K562 (cell line): ENCODE measurements at regions not wholly inside any gene's neighbourhood (a gene's known extent, or its start where the extent isn't known, plus 50 kb on each side); places are given as distances from the start of the nearest gene placed in this dataset.

Experiments used
- ATAC-seq: fragments of 200-7000 bp; cut with Tn5 transposase; 3 replicates; pipeline ENCODE4 v1.9.1; 2020; ENCODE audit warnings: moderate library complexity
- BruUV-seq: library from RNA; stranded (reverse); fragments of 400-500 nt; replicated peaks from 2 replicates; lab custom pipeline; 2021; lab: Mats Ljungman, UMichigan
- CTCF ChIA-PET: fragments of 300-600 bp; formaldehyde crosslinking; extraction: SDS; loops from one replicate; lab custom pipeline; 2021; ENCODE audit warnings: low intra/inter-chr PET ratio; lab: Yijun Ruan, JAX
- POLR2A ChIA-PET: fragments of 300-600, 350-650 bp; sonication (Branson Sonifier 250); formaldehyde crosslinking; extraction: SDS; loops from one replicate; lab custom pipeline; 2021; ENCODE audit warnings: antibody characterized with exemption, inconsistent platforms; lab: Yijun Ruan, JAX
- DNase-seq, 4 experiments: peaks; one replicate each; pipeline versions ENCODE4 v3.0.0 to v3.0.0-alpha.2; 2011 to 2018; ENCODE audit warnings: low spot score in 3 of 4, mixed read lengths in 3 of 4; ENCODE audit errors: extremely low read depth in 1 of 4
- FAIRE-seq: peaks from 2 replicates; lab custom pipeline; 2011; peaks lifted over from hg19 to GRCh38; lab: Jason Lieb, UNC
- H2AFZ ChIP-seq: 2 replicates; pipeline ENCODE4 v1.6.0; 2011; ENCODE audit warnings: low read depth, low read length, control low read depth, inconsistent platforms
- H3K27ac ChIP-seq: fragments of 200-600 bp; 3 replicates; pipeline ENCODE4 v1.8.0; 2011; ENCODE audit warnings: low read depth, mild to moderate bottlenecking, control low read depth, inconsistent platforms, low read length, moderate library complexity, mixed read lengths; ENCODE audit errors: extremely low read depth
- H3K27me3 ChIP-seq, 2 experiments: fragments of 300-600 bp in 1 of 2; 2 replicates in 1 of 2; 3 replicates in 1 of 2; pipeline versions ENCODE4 v1.6.0 to v1.8.0; 2011; ENCODE audit warnings: inconsistent platforms in 2 of 2, low read length in 2 of 2, mild to moderate bottlenecking in 1 of 2, mixed read lengths in 1 of 2, moderate library complexity in 1 of 2; ENCODE audit not compliant: control insufficient read depth in 2 of 2, insufficient read depth in 2 of 2
- H3K36me3 ChIP-seq: fragments of 300-600 bp; 3 replicates; pipeline ENCODE4 v1.8.0; 2011; ENCODE audit warnings: mild to moderate bottlenecking, low read length, inconsistent platforms; ENCODE audit not compliant: control insufficient read depth, insufficient read depth
- H3K4me1 ChIP-seq, 2 experiments: fragments of 200-600 bp in 1 of 2; replicated peaks in 1 of 2; 2 replicates in 1 of 2; 3 replicates in 1 of 2; pipeline versions ENCODE4 v1.5.1 to v1.8.0; 2011; ENCODE audit warnings: inconsistent platforms in 2 of 2, low read length in 2 of 2, mild to moderate bottlenecking in 1 of 2, mixed read lengths in 1 of 2, moderate library complexity in 1 of 2; ENCODE audit not compliant: control insufficient read depth in 2 of 2, insufficient read depth in 2 of 2
- H3K4me2 ChIP-seq: 2 replicates; pipeline ENCODE4 v1.6.1; 2011; ENCODE audit warnings: low read length, control low read depth, inconsistent platforms, mixed read lengths; ENCODE audit not compliant: insufficient read depth
- H3K4me3 ChIP-seq: fragments of 200-600 bp; sonication (generic), shearing (Covaris generic); 2 replicates; pipeline ENCODE4 v1.5.1; 2016; ENCODE audit warnings: control low read depth, inconsistent platforms
- H3K79me2 ChIP-seq: fragments of 200-600 bp; 3 replicates; pipeline ENCODE4 v1.8.0; 2011; ENCODE audit warnings: low read length, inconsistent platforms; ENCODE audit not compliant: control insufficient read depth, insufficient read depth
- H3K9ac ChIP-seq, 2 experiments: 2 replicates each; pipeline versions ENCODE4 v1.6.0 to v1.6.1; 2011; ENCODE audit warnings: low read depth in 2 of 2, low read length in 2 of 2, control low read depth in 1 of 2, inconsistent platforms in 1 of 2, mild to moderate bottlenecking in 1 of 2, mixed read lengths in 1 of 2; ENCODE audit not compliant: insufficient read depth in 1 of 2
- H3K9me1 ChIP-seq: one replicate; pipeline ENCODE4 v1.6.0; 2011; ENCODE audit warnings: inconsistent platforms, mild to moderate bottlenecking, low read length, moderate library complexity; ENCODE audit not compliant: control insufficient read depth, insufficient read depth
- H3K9me3 ChIP-seq: replicated peaks from 2 replicates; pipeline ENCODE4 v1.5.1; 2011; ENCODE audit warnings: low read depth, low read length, inconsistent platforms; ENCODE audit not compliant: control insufficient read depth, insufficient read depth
- H4K20me1 ChIP-seq: replicated peaks from 2 replicates; pipeline ENCODE4 v1.6.1; 2011; ENCODE audit warnings: low read length, inconsistent platforms, mixed read lengths; ENCODE audit not compliant: control insufficient read depth, insufficient read depth
- KLF16 ChIP-seq: IDR thresholded peaks from 2 replicates; pipeline ENCODE4 v1.6.1; 2016; ENCODE audit warnings: antibody characterized with exemption
- MAFK ChIP-seq: IDR thresholded peaks from 2 replicates; pipeline ENCODE4 v1.6.1; 2011; ENCODE audit warnings: low read length, improper control_type of control experiment
- SAP30 ChIP-seq: fragments of 200-600 bp; sonication (generic); IDR thresholded peaks from 2 replicates; pipeline ENCODE4 v1.6.1; 2012; ENCODE audit warnings: borderline replicate concordance, low read depth, mild to moderate bottlenecking, moderate library complexity, low read length, control low read depth, inconsistent platforms; ENCODE audit not compliant: insufficient read depth, poor library complexity, severe bottlenecking
- TFE3 ChIP-seq: fragments of 450-650 bp; formaldehyde crosslinking; IDR thresholded peaks from 2 replicates; pipeline ENCODE4 v1.4.0; 2020; ENCODE audit warnings: mild to moderate bottlenecking, mixed read lengths
- ZFP1 ChIP-seq: fragments of 450-650 bp; formaldehyde crosslinking; IDR thresholded peaks from 2 replicates; pipeline ENCODE4 v1.4.0; 2020; ENCODE audit warnings: mild to moderate bottlenecking, mixed read lengths
- ZNF583 ChIP-seq: fragments of 250-450 bp; sonication (Bioruptor Pico); IDR thresholded peaks from 2 replicates; pipeline ENCODE4 v1.4.0; 2020
- WGBS: fragments of 100-300 bp; shearing (Covaris generic); methylation state at CpG from one replicate; pipeline ENCODE4 v1.1.6; 2016; ENCODE audit warnings: low coverage, mixed read lengths; ENCODE audit not compliant: insufficient coverage; ENCODE audit errors: missing lambda C conversion rate; 5-methylcytosine and 5-hydroxymethylcytosine counted together
- in situ Hi-C: fragments of 300-500 bp; cut with MboI; formaldehyde crosslinking; loops from 4 replicates; pipeline ENCODE4 v1.15.0; 2018; ENCODE audit warnings: inconsistent platforms, mixed read lengths
- intact Hi-C: fragments of 100-400 bp; cut with micrococcal nuclease; formaldehyde crosslinking; loops from 2 replicates; pipeline ENCODE4 v1.14.2; 2022
- TF ChIP-seq, protein P1 (sequence below): fragments of 250-450 bp; sonication (Bioruptor Pico); IDR thresholded peaks from 2 replicates; pipeline ENCODE4 v1.5.0; 2020; ENCODE audit warnings: mild to moderate bottlenecking
- TF ChIP-seq, protein P2 (sequence below): IDR thresholded peaks from 2 replicates; pipeline ENCODE4 v1.6.1; 2016; ENCODE audit warnings: missing genetic modification characterization, missing compliant biosample characterization
- TF ChIP-seq, protein P3 (sequence below): fragments of 250-450 bp; sonication (Bioruptor Pico); IDR thresholded peaks from 2 replicates; pipeline ENCODE4 v1.6.1; 2021; ENCODE audit warnings: mild to moderate bottlenecking

- H3K9ac ChIP-seq: no peak overlapping the region
- no peak overlapping the region for H3K27ac ChIP-seq
- BruUV-seq: no TSS peak
- DNase-seq: no peak
- ATAC-seq: no peak
- no peak overlapping the region for H2AFZ ChIP-seq
- ChIA-PET CTCF (no interaction called here), POLR2A (no interaction called here)
- WGBS: 3% methylated on average over 2 of the region's 2 CpGs
- H3K4me3 ChIP-seq: no peak overlapping the region
- TF ChIP-seq MAFK (no peak), SAP30 (no peak), ZFP1 (CRISPR knock-in tag) (peak; percentile 92), KLF16 (no peak)
- TF ChIP-seq, all 486 proteins: peak for 1
- Histone ChIP-seq H3K27me3 (no peaks in the 10 kb centered on the region), H3K79me2 (no peaks in the 10 kb centered on the region), H3K4me2 (no peak overlapping the region), H4K20me1 (no peaks in the 10 kb centered on the region), H3K9me3 (no peaks in the 10 kb centered on the region), H3K36me3 (no peaks in the 10 kb centered on the region), H3K9me1 (no peaks in the 10 kb centered on the region), H3K4me1 (no peaks in the 10 kb centered on the region)
- in situ Hi-C loops: no loop called here
- intact Hi-C loops: no loop called here
- FAIRE-seq: no peak
Measured at GRCh38 chr7:25371972-25372371, 143.7 kb upstream of the NPVF start.

GRCh38 chr7:25375805-25376600, 147.7 kb upstream of the NPVF start:
- no peaks in the 10 kb centered on the region for H3K9me3 ChIP-seq
- no TSS peak for BruUV-seq
- no peak for DNase-seq
- H3K27me3 ChIP-seq: no peaks in the 10 kb centered on the region
- FAIRE-seq: no peak
- 0% methylated on average over 3 of the region's 3 CpGs for WGBS
- H3K36me3 ChIP-seq: no peaks in the 10 kb centered on the region
- ATAC-seq: no peak
- H3K4me1 ChIP-seq: no peaks in the 10 kb centered on the region
- H4K20me1 ChIP-seq: no peaks in the 10 kb centered on the region
- intact Hi-C loops (no loop called here), in situ Hi-C loops (loop anchor here (25.0 kb wide), 1 partner anchor 461 kb away; no protein-coding TSS in a partner anchor)
- ChIA-PET CTCF (interaction anchor here (0.7 kb wide), 1 partner anchor 123 kb away, joined by 5 read pairs; no protein-coding TSS in a partner anchor), POLR2A (interaction anchor here (0.7 kb wide), 1 partner anchor 425 kb away, joined by 3 read pairs; no protein-coding TSS in a partner anchor)
- H3K4me3 ChIP-seq: no peak overlapping the region
- no peaks in the 10 kb centered on the region for H3K9me1 ChIP-seq
- no peak overlapping the region for H3K27ac ChIP-seq
- H2AFZ ChIP-seq: no peak overlapping the region
- H3K79me2 ChIP-seq: no peaks in the 10 kb centered on the region
- H3K9ac ChIP-seq: no peak overlapping the region
- no peak overlapping the region for H3K4me2 ChIP-seq
- TF ChIP-seq, protein P1, sequence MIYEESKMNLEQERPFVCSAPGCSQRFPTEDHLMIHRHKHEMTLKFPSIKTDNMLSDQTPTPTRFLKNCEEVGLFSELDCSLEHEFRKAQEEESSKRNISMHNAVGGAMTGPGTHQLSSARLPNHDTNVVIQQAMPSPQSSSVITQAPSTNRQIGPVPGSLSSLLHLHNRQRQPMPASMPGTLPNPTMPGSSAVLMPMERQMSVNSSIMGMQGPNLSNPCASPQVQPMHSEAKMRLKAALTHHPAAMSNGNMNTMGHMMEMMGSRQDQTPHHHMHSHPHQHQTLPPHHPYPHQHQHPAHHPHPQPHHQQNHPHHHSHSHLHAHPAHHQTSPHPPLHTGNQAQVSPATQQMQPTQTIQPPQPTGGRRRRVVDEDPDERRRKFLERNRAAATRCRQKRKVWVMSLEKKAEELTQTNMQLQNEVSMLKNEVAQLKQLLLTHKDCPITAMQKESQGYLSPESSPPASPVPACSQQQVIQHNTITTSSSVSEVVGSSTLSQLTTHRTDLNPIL (CRISPR knock-in tag): no peak
- TF ChIP-seq TFE3 (CRISPR knock-in tag): no peak
- TF ChIP-seq, protein P2, sequence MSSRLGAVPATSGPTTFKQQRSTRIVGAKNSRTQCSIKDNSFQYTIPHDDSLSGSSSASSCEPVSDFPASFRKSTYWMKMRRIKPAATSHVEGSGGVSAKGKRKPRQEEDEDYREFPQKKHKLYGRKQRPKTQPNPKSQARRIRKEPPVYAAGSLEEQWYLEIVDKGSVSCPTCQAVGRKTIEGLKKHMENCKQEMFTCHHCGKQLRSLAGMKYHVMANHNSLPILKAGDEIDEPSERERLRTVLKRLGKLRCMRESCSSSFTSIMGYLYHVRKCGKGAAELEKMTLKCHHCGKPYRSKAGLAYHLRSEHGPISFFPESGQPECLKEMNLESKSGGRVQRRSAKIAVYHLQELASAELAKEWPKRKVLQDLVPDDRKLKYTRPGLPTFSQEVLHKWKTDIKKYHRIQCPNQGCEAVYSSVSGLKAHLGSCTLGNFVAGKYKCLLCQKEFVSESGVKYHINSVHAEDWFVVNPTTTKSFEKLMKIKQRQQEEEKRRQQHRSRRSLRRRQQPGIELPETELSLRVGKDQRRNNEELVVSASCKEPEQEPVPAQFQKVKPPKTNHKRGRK: no peak
- TF ChIP-seq, protein P3, sequence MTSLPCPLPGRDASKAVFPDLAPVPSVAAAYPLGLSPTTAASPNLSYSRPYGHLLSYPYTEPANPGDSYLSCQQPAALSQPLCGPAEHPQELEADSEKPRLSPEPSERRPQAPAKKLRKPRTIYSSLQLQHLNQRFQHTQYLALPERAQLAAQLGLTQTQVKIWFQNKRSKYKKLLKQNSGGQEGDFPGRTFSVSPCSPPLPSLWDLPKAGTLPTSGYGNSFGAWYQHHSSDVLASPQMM: no peak
- no peak for TF ChIP-seq ZNF583 (CRISPR knock-in tag)
